IPS-NIHi7 (cell line): ENCODE measurements at regions not wholly inside any gene's neighbourhood (a gene's known extent, or its start where the extent isn't known, plus 50 kb on each side); places are given as distances from the start of the nearest gene placed in this dataset.
A peak's percentile ranks its signal among the peaks of the same experiment; 100 is the strongest.

Experiments
- DNase-seq: peaks from one replicate; pipeline ENCODE4 v3.0.0; 2012; ENCODE audit warnings: mixed read lengths; ENCODE audit errors: extremely low spot score

DNA sequence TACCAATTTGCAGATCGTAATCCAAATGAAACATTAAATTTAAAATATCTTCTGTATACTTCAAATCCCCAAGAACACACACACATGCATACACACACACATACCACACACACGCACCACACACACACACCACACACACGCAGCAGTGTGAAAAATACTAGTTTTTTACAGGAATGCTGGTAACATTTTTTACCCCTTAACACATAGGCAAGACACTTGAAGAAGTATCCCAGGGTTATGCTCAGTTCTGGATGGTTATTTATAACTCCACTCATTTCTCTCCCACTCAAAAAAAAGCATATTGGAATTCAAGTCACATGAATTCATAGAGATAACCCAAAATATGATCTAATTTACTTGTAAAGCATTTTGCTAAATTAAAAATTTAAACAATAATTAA, 325.5 kb upstream of the SLC7A11 start:
- no peak for DNase-seq

DNA sequence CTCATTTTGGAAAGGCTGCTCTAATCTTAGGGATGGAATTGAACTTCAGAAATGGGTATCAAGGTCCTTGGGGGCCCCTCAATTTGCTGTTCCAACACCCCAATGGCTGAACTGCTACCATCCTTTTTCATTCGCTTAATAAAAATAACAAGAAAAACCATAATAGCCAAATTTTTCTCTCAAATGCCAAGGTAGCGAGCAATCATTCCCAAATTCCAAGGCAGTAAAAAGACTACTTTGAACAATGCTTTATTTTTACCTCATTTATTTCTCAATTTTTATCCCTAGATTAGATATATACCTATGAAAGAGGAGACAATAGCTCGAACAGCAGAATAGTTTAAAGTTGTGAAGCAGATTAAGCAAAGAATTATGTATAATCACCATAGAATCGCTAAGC, 323.4 kb upstream of the SLC7A11 start:
- DNase-seq = no peak

DNA sequence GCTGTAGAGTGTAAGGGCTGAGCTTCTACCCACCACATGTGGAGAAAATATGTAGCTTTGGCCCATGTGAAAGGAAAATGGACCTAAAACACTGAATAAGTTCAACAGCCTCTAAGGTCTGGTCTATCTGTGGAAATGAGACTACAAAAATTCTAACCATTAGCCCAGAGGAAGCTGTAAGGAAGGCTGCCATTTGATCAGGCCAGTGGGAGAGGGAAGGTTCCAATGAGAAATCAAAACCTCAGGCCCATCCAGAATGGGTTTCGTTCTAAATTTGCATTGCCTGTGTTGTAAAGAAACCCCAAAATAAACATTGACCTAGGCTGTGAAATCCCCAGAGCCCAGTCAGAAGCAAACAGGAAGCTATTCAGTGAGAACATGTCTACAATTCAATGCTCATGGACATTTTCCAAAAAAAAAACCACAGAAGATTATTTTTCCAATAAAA, 320.4 kb upstream of the SLC7A11 start:
- no peak for DNase-seq

DNA sequence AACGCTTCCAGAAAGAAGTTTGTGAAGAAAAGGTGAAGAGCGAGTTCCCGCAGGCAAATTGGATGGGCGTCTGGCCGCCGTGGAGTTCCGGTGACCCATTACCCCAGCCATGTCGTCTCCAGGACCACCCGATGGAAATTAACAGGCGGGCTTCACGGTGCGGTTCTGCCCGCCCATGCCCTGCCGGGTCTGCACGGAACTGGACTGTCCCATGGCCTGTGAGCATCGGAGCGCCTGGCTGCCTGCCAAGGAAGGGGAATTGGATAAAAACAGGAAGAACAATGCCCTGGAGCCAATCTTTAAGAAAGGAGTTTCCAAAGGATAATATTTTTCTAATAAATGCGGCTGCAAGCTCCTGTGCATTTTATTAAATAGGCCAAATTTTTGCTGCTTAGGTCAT, 319.8 kb upstream of the SLC7A11 start:
- no peak for DNase-seq

DNA sequence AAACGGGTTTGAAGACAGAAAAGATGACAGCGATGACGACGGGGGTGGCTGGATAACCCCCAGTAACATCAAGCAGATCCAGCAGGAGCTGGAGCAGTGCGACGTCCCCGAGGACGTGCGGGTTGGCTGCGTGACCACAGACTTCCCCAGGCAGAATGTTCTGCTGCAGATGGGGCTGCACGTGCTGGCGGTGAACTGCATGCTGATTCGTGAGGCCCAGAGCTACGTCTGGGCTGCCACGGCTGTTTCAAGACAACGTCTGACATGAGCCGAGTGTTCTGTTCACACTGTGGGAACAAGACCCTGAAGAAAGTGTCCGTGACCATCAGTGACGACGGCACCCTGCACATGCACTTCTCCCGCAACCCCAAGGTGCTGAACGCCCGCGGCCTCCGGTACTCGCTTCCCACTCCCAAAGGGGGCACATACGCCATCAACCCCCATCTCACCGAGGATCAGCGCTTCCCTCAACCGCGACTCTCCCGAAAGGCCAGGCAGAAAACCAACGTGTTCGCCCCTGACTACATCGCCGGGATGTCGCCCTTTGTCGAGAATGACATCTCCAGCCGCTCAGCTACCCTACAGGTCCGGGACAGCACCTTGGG, 319.2 kb upstream of the SLC7A11 start:
- no peak for DNase-seq

DNA sequence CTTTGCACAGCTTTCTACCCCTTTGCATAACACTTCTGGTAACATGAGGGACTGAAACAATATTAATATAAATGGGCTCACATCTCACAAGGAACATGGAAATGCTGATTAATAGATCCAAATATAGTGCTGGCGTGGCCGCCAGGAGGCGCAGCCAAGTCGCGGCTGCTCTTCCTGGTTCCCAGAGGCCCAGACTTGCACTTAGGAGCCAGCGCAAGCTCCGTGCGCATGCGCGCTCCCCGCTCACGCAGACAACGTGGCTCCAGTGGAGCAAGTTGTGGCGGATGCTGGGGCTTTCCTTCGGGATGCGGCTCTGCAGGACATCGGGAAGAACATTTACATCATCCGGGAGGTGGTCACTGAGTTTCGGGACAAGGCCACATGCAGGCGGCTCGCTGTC, 318.3 kb upstream of the SLC7A11 start:
- DNase-seq = no peak

DNA sequence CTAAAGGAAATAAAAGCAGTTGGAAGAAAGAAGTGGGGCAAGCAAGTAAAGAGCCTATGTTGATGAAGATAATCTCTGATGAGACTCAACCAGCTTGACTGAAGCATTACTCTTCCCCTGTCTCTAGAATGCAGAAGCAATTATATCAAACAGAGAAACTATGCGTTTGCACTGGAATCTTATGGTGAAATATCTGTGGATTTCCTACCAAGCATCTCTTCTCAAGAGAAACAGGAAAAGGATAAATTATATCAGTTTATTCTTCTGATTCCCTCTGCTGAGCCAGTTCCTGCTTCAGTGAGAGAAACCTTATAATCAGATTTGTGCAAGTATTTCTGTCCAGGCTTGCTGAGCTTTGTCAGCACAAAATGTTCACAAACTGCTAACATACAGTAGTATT, 316.7 kb upstream of the SLC7A11 start:
- no peak for DNase-seq

DNA sequence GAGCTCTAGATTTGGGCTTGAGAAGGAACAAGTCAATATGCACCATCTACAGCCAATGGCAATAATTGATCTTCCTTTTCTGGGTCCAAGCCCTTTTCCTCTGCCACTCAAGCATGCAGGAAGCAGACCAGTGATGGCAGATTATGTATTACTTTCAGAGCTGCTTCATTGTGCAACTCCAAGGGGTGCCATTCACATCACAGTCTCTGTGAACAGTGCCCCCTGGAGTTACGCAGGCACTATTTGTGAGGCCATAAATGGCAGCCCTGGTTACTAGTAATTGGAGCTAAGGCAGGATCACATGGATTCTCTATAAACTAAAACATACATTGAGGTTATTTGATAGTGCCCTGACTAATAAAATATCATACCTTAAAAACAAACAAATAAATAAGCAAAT, 313.4 kb upstream of the SLC7A11 start:
- DNase-seq = peak; percentile 30

DNA sequence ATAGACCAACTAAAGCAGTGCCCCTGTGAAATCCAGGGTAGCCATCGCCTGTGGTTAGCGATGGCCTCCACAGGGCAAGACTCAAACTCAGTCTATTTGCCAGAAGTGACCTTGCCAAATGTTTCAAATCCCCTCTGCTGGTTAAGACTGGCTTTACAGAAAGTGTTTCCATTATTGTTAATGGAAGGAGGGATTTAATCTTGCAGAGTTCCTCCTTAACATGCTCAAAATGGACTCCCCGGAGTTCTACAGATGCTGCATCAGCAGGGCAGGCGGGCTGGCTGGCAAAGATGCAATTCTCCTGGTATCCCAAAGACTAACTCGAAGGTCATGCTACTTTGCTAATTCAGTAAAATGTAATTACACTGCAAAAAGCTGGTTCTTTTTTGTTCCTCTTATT, 313.0 kb upstream of the SLC7A11 start:
- DNase-seq = no peak

DNA sequence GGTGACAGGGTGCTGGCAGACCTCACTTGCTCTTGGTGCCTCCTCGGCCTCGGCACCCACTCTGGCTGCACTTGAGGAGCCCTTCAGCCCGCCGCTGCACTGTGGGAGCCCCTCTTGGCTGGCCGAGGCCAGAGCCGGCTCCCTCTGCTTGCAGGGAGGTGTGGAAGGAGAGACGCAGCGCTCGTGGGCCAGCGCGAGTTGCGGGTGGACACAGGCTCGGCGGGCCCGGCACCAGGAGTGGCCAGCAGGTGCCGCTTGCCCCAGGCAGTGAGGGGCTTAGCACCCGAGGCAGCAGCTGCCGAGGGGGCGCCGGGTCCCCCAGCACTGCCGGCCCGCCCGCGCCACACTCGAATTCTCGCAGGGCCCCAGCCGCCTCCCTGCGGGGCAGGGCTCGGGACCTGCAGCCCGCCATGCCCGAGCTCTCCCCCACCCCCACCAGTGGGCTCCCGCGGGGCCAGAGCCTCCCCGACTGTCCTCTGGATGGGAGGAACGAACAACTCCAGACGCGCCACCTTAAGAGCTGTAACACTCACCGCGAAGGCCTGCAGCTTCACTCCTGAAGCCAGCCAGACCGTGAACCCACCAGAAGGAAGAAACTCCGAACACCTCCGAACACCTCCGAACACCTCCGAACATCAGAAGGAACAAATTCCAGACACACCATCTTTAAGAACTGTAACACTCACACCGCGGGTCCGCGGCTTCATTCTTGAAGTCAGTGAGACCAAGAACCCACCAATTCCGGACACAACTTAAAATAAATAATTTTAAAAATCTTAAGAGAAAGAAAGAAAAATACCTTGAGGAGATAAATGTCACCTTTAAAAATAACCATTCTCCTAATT, 311.1 kb upstream of the SLC7A11 start:
- DNase-seq = no peak

DNA sequence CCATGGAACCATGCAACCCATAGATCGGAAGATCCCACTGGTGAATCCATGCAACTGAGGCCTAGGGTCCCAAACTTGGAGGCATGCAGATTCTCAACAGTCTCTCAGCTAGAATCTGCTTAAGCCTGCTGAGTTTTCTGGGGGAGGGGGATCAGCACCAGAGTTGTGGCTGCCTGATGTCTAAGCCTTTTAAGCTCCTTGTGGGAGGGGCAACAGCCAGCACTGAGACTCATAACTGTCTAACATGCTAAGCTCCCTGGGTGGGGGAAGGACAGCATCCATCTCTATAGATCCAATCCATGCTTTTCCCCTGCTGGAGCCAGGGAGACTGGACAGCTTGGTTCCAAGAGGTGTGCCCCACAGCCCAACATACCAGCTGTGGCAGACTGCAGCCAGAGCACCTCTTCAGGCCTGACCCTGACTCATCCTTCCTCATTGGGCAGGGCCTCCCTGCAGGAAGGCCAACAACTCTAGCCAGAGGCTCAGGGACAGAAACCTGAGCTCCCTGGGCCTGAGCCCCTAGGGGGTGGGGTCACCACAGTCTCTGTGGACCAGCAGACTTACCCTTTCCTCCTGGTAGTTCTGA, 300.1 kb upstream of the SLC7A11 start:
- DNase-seq = no peak

DNA sequence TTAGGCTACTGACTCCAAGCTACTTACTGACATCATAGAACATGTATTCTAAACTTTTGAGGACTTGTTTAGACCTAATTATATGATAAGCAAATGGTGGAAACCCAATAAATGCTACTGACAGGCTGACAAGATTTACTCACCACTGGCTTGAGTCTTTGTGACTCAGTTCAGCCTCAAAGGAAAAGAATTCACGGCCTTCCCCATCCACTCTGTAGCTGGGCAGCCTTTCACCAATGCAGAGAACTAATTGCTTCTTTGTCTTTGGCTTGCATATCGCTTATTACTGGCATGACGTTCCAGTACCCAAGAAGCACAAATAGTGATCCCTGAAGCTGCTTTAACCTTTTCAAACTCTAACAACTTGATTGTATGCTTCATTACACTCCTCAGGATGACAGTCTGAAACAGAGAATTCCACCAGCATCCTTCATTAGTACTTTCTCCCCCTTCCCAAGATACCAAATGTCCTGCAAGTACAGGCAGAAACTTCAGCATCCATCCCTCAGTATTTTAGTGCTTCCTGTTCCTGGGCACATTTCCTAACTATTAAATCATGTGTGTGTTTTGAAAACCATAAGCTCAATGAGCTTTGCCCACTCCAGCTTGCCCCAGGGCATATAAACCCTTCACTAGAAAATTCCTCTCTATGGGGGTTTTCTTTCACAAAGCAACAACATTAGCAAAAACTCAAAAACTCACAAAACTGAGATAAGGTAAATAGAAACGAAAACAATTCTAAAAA, 298.1 kb upstream of the SLC7A11 start:
- no peak for DNase-seq

DNA sequence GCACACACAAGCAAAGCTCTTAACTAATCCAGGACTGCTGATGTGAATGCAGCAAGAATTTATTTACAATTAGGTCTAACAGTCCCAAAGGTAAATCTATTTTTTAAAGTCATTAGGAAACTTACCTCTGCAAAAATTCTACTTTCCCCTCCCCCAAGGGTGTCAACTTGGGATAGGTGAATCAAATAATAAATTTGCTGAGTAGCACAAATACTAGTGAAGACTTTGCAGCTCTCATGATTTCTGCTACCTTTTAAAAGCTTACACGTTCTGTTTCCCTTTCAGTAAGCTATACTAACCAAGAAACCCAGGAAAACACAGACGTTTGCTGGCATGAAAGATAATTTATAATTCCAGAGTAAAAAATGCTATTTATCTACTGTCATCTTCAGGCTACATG, 296.6 kb upstream of the SLC7A11 start:
- DNase-seq = no peak

DNA sequence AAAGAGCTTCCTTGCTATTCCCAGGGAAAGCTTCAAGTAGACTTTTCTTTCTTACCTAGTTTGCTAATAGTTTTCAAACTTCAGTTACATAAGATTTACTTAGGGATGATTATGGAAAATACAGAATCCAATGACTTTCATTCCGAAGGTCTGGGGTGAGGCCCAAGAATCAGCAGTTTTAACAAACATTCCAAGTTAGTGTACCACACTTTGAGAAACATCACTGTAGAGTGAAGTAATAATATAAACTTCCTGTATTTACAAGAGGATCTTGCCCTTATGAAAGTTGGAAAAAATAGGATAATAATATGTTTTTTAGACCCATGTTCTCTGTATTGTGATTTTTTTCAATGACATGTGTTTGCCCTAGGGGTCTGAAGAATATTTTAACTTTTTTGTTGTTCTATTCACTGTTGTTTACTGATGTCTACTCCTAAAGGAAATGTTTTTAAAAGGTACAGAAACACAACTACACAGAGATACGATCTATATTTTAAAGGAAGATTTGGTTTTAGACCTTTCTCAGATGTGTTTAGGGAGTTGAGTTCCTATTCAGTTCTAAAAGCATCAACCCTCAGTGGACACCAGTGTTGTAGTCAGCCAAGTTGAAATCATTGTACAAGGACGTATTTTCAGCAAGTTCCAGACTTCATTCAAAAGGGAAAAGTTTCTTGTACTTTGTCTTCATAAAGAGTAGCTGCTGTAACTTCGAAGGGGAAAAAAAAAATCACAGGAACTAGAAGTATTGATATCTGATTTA, 295.8 kb upstream of the SLC7A11 start:
- no peak for DNase-seq

DNA sequence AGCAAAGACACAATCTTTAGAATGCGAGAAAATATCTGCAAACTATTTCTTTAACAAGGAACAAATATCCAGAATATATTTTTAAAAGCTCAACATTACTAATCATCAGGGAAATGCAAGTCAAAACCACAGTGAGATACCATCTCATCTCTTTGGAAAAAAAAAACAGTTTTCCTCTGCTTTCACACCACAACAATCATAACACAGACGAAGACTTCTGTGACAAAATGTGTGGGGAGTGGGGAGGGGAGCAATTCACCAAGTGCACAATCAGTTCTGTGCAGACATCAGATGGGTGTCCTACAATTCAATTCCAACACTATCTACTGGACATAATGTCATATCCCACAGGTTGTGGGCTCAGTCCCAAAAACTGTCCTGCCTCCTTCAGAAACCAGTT, 293.2 kb upstream of the SLC7A11 start:
- DNase-seq = no peak

DNA sequence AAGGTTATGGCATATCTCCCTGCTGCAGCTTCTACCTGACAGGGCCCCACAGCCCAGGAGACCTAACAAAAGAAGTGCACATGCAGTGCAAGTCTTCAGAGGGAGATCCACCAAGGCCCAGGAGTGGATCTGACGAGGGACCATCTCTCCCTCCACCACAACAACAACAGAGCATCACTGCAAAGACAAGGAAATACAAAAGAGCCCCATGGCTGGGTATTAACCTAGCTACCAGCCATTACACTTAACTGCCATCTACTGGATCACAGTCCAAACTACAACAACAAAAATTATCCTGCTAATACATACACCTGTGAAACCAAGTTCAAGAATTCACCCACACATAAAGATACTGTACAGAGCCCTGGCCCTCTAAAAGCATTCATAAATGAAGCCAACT, 280.2 kb upstream of the SLC7A11 start:
- peak; percentile 58 for DNase-seq

DNA sequence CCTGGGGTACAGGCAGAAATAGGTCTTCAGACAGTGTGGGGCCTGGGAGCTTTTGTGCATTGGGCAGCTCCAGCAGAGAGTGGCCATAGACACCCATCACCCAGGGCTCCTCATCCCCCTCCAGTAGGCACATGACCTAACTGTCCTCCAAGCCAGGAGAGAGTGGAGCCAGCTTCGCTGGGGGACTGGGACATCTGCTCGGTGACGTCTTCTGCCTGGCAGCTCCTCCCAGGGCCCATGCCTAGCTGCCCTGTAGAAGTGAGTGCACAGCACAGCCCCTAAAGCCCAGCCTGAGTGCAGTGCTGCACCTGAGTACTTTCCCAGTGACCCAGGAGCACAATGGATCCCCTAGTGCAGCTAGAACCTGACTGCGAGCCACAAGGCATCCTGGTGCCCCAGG, 279.7 kb upstream of the SLC7A11 start:
- no peak for DNase-seq

DNA sequence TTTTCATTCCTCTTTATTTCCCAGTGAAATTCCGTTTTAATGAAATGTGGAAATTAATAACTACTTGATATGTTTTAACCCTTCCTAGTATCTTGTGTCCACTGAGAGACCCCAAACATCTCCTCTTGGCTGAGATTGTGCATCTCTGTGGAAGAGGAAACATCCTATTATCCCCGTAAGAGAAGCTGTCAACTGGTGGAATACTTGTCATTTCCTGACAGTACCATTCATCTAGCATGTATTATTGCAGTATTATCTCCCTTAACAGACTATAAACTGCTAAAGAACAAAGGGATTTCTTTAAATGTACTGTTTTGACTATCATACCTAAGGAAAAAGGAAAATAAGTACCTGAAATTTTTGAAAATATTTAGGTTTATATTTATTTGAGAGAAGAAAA, 277.3 kb upstream of the SLC7A11 start:
- DNase-seq = no peak

DNA sequence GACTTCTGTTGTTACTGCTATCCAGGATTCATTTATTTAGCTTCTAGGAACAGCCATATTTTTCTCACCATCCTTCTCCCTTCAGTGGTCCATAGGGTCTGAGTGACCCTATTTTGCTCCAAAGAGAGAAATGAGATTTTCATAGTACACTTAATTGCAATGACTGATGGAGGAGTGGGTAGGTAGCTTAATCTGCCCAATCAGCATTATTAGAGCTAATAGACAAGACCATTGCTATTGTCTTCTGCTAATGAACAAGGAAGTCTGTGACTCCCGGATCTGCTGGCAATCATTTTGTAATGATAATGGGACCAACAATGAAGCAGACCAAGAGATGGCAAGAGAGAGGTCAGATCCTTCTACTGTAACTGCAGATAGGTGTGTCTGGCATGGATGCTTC, 271.4 kb upstream of the SLC7A11 start:
- DNase-seq = no peak

DNA sequence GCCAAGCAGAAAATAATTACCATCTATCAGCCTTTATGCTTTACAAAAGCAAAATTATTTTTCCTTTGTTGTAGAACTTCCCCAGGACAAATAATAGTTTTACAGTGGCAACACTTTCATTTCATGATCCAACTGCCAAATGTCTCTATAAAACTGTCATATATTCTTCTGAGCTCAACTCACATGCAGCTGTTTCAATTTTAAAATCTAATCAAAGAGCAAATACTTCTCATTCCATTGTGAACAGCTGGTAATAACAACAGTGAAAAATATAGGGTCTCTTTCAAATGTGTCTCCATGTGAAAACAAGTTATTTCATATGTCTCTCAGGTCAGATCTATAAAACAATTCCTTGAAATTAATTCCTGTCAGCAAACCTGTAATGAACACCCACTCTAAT, 270.6 kb upstream of the SLC7A11 start:
- no peak for DNase-seq

DNA sequence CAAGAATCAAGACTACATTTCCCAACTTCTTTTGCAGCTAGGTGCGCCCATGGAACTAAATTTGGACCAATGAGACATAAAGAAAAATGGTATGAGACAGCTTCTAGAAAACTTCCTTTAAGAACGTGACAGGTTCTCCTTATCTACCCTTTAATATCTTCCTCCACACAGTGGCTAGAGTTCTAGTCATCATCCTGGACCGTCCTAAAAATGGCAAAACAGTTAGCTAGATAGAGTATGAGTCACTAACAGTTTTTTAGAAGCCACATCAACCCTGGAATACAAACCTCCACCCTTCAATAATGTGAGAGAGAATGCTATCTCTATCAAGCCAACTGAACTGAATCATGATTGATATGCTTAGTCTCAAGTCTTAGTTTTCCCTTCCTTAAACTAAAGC, 267.9 kb upstream of the SLC7A11 start:
- no peak for DNase-seq

DNA sequence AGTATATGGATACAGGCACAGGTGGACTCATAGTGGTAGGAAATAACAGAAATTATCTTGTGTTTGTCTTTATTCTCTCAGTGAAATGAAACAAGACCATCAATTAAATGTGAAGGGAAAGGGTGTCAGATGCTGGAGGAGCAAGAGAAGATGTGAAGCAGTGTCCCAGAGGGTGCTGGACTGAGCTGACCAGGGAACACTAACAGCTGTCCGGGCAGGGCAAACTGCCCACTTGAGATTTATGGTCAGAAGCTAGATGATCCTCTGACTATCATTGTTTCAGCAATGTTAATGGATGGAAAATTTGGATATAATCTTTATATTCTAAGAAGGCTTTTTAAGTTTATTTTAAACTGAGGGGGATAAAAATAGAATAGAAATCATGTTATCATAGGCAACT, 267.2 kb upstream of the SLC7A11 start:
- no peak for DNase-seq
